ENCODE measurements at regions not wholly inside any gene's neighbourhood (a gene's known extent, or its start where the extent isn't known, plus 50 kb on each side); places are given as distances from the start of the nearest gene placed in this dataset.

- Mint-ChIP-seq H3K27ac (no peak overlapping the region), H3K27me3 (ENCODE audit: low read depth) (peaks cover 3% of the 10 kb centered on the region), H3K36me3 (no peaks in the 10 kb centered on the region), H3K4me1 (peaks cover 4% of the 10 kb centered on the region), H3K9me3 (peaks cover 13% of the 10 kb centered on the region), H3K4me3 (no peak overlapping the region)
- ATAC-seq = no peak
- TF ChIP-seq GRHL2 (CRISPR knock-in tag; IDR thresholded peaks at IDR 0.05; ENCODE audit: insufficient replicate concordance, severe bottlenecking) (no peak), ELF4 (CRISPR knock-in tag; IDR thresholded peaks at IDR 0.05; ENCODE audit: low read depth) (no peak), MLX (CRISPR knock-in tag; IDR thresholded peaks at IDR 0.05) (no peak), TCF7 (CRISPR knock-in tag; IDR thresholded peaks at IDR 0.05; ENCODE audit: low read depth) (no peak), HMGXB4 (CRISPR knock-in tag; IDR thresholded peaks at IDR 0.05) (no peak), ZNF138 (CRISPR knock-in tag; conservative IDR thresholded peaks at IDR 0.05) (no peak), CREM (CRISPR knock-in tag; IDR thresholded peaks at IDR 0.05) (no peak), ZNF232 (CRISPR knock-in tag; IDR thresholded peaks at IDR 0.05) (no peak), SMAD4 (CRISPR knock-in tag; IDR thresholded peaks at IDR 0.05) (no peak), ATF3 (CRISPR knock-in tag; conservative IDR thresholded peaks at IDR 0.05) (no peak), ZNF219 (CRISPR knock-in tag; IDR thresholded peaks at IDR 0.05; ENCODE audit: borderline replicate concordance) (no peak), RELA (CRISPR knock-in tag; IDR thresholded peaks at IDR 0.05; ENCODE audit: borderline replicate concordance) (no peak), FOXK1 (CRISPR knock-in tag; IDR thresholded peaks at IDR 0.05) (no peak)
- CTCF ChIA-PET = interaction anchor here (0.6 to 0.7 kb wide), 3 partner anchors 19 to 1252 kb away, joined by 3 to 5 read pairs (median 4); no protein-coding TSS in a partner anchor
- no peak for DNase-seq (ENCODE audit: low spot score)
- POLR2A ChIA-PET = no interaction called here
Measured at GRCh38 chr3:127386490-127386889, 98.6 kb upstream of the PRR20G start.

GRCh38 chr3:127385540-127385870 is 97.7 kb upstream of the PRR20G start:
- TF ChIP-seq SMAD3 (CRISPR knock-in tag; IDR thresholded peaks at IDR 0.05; ENCODE audit: borderline replicate concordance) = no peak
- no peak for TF ChIP-seq IRF2 (CRISPR knock-in tag; IDR thresholded peaks at IDR 0.05; ENCODE audit: borderline replicate concordance, low read depth)
- no peak for TF ChIP-seq SP1 (CRISPR knock-in tag; conservative IDR thresholded peaks at IDR 0.05)
- TF ChIP-seq GTF2I (CRISPR knock-in tag; conservative IDR thresholded peaks at IDR 0.05) = no peak
- no peak for TF ChIP-seq MLX (CRISPR knock-in tag; IDR thresholded peaks at IDR 0.05)
- no peak for TF ChIP-seq CTCF (IDR thresholded peaks at IDR 0.05)
- no peak for TF ChIP-seq ZBTB21 (CRISPR knock-in tag; IDR thresholded peaks at IDR 0.05; ENCODE audit: borderline replicate concordance)
- no peak for TF ChIP-seq NR1H2 (CRISPR knock-in tag; IDR thresholded peaks at IDR 0.05)
- TF ChIP-seq TEAD1 (CRISPR knock-in tag; IDR thresholded peaks at IDR 0.05) = no peak
- no peak for ATAC-seq
- POLR2A ChIA-PET = interaction anchor here (0.6 kb wide), 1 partner anchor 196 kb away, joined by 7 read pairs; no protein-coding TSS in a partner anchor
- Mint-ChIP-seq H3K27ac (no peak overlapping the region), H3K4me3 (no peak overlapping the region), H3K36me3 (0 out of 2 replicates have a peak, but pooled peaks cover 5% of the 10 kb centered on the region), H3K27me3 (ENCODE audit: low read depth) (peaks cover 3% of the 10 kb centered on the region), H3K4me1 (peaks cover 4% of the 10 kb centered on the region), H3K9me3 (peaks cover 22% of the 10 kb centered on the region)
- CTCF ChIA-PET = interaction anchor here (0.8 to 1.1 kb wide), 3 partner anchors 10 to 66 kb away, joined by 3 to 4 read pairs (median 3); no protein-coding TSS in a partner anchor
- no peak for DNase-seq (ENCODE audit: low spot score)

Measured in WTC11 (cell line).